ENCODE measurements at regions not wholly inside any gene's neighbourhood (a gene's known extent, or its start where the extent isn't known, plus 50 kb on each side); places are given as distances from the start of the nearest gene placed in this dataset.

DNA sequence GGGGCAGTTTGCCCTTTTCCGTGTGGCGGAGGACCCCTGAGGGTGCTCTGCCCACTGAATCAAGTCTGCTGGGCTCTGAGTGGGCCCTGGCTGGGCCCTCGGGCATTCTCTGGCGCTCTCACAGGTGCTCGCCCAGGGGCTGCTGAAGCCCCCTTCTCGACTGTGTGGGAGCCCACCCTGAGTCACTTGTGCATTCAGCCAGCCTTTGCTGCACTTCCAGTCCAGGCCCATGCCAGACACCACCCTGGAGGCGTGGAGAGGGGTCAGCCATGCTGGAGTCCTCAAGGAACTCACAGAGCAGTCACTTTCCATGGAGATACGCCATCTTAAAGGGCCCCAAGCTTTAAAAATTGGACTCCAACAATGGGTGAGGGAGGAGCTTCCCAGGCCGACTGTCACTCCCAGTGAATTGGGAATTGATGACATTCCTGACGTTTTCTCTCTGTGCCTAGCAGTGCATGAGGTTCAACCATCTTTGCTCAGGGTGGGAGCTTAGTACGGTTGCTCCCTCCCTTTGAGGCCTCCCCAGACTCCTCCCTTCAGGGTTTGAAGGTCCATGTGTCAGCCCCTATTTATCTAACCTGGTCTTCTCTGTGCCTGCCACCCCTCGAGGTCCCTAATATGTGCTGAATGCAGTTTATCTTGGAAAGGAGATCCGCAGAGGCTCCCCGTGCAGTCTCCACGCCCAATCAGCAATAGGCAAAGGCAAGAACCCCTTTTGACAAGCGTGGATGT lies 71.8 kb upstream of the HS6ST1 start:
- peaks cover 13% of the 10 kb centered on the region for H3K4me1 Mint-ChIP-seq (ENCODE audit: low read depth, unreplicated experiment)
- no peaks in the 10 kb centered on the region for H3K36me3 Mint-ChIP-seq (ENCODE audit: unreplicated experiment)
- peaks cover 11% of the 10 kb centered on the region for H3K9me3 Mint-ChIP-seq (ENCODE audit: unreplicated experiment)
- DNase-seq = no peak
- TF ChIP-seq, protein P1, sequence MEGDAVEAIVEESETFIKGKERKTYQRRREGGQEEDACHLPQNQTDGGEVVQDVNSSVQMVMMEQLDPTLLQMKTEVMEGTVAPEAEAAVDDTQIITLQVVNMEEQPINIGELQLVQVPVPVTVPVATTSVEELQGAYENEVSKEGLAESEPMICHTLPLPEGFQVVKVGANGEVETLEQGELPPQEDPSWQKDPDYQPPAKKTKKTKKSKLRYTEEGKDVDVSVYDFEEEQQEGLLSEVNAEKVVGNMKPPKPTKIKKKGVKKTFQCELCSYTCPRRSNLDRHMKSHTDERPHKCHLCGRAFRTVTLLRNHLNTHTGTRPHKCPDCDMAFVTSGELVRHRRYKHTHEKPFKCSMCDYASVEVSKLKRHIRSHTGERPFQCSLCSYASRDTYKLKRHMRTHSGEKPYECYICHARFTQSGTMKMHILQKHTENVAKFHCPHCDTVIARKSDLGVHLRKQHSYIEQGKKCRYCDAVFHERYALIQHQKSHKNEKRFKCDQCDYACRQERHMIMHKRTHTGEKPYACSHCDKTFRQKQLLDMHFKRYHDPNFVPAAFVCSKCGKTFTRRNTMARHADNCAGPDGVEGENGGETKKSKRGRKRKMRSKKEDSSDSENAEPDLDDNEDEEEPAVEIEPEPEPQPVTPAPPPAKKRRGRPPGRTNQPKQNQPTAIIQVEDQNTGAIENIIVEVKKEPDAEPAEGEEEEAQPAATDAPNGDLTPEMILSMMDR (IDR thresholded peaks at IDR 0.05; ENCODE audit: partially characterized antibody, unreplicated experiment) = no peak
- no peak overlapping the region for H3K27ac Mint-ChIP-seq (ENCODE audit: unreplicated experiment)
- no peak overlapping the region for H3K4me3 Mint-ChIP-seq (ENCODE audit: unreplicated experiment)
- no peaks in the 10 kb centered on the region for H3K27me3 Mint-ChIP-seq (ENCODE audit: unreplicated experiment)

DNA sequence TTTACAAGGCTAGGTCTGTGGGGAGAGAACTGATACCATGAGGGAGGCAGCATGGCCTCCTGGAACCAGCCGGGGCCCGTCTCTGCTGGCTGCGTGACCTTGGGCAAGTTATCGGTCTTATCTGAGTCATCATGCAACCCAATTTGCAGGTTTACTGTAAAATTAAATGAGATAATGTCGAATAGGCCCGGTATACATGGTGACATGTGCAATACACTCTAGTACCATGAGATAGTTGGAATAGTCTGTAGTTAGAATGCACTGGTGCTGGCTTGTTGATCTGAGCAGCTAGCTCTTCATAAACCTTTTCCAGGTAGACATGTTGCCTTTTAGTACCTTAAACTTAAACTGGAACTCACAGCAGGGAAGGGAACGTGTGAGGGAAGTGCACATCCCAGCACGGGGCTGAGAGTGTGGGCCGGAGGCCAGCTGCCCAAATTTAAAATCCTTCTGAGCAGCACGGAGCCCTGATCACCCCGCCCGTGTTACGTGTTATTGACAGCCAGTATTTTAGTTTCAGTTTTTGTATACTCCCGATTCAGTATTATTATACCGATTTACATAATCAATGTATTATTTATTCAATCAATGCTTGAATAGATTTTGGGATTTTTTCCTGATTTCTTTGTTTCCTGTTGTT lies 72.4 kb upstream of the HS6ST1 start:
- Mint-ChIP-seq H3K9me3 (ENCODE audit: unreplicated experiment) (peaks cover 7% of the 10 kb centered on the region), H3K27me3 (ENCODE audit: unreplicated experiment) (no peaks in the 10 kb centered on the region), H3K36me3 (ENCODE audit: unreplicated experiment) (no peaks in the 10 kb centered on the region), H3K4me1 (ENCODE audit: low read depth, unreplicated experiment) (peaks cover 13% of the 10 kb centered on the region), H3K27ac (ENCODE audit: unreplicated experiment) (no peak overlapping the region), H3K4me3 (ENCODE audit: unreplicated experiment) (no peak overlapping the region)
- no peak for DNase-seq
- TF ChIP-seq, protein P1 (IDR thresholded peaks at IDR 0.05; ENCODE audit: partially characterized antibody, unreplicated experiment) = no peak

DNA sequence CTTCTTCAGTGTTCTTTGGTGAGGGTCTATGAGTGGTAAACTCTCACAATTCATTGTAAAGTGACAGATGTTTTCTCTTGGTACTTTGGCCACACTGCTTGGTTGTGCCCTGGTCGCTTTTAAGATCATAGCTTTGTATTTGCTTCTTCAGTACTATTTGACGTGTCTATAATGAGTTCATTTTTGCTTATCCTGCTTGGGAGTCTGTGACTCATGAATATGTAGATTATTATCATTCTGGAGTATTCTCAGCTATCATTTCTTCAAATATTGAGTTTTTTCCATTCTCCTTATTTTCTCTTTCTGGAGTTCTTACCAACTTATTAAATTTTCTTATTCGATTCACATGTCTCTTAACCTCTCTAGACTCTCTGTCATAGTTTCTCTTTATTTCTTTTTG lies 73.0 kb upstream of the HS6ST1 start:
- peaks cover 2% of the 10 kb centered on the region for H3K27me3 Mint-ChIP-seq (ENCODE audit: unreplicated experiment)
- peaks cover 6% of the 10 kb centered on the region for H3K9me3 Mint-ChIP-seq (ENCODE audit: unreplicated experiment)
- TF ChIP-seq, protein P1 (IDR thresholded peaks at IDR 0.05; ENCODE audit: partially characterized antibody, unreplicated experiment) = no peak
- H3K36me3 Mint-ChIP-seq (ENCODE audit: unreplicated experiment) = no peaks in the 10 kb centered on the region
- no peak for DNase-seq
- peaks cover 18% of the 10 kb centered on the region for H3K4me1 Mint-ChIP-seq (ENCODE audit: low read depth, unreplicated experiment)
- no peak overlapping the region for H3K27ac Mint-ChIP-seq (ENCODE audit: unreplicated experiment)
- no peak overlapping the region for H3K4me3 Mint-ChIP-seq (ENCODE audit: unreplicated experiment)

DNA sequence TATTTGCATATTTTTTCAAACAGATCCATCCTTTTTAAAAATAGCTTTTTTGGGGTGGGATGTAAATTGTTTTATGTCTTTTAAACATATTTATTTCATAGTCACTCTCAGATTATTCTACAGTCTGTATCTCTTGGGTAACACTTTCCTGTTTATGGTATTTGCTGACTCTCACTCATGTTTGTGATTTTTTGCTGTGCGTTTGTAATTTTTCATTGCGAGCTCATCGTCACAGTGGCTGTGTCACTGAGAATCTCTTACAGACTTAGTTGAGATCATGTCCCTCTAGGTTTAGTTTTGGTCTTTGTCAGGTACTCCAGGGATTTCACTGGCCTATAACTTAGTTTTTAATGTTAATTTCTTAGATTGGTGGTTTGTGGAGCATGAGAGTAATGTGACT lies 73.5 kb upstream of the HS6ST1 start:
- Mint-ChIP-seq H3K27me3 (ENCODE audit: unreplicated experiment) (peaks cover 2% of the 10 kb centered on the region), H3K4me1 (ENCODE audit: low read depth, unreplicated experiment) (peaks cover 22% of the 10 kb centered on the region), H3K36me3 (ENCODE audit: unreplicated experiment) (no peaks in the 10 kb centered on the region), H3K27ac (ENCODE audit: unreplicated experiment) (no peak overlapping the region), H3K9me3 (ENCODE audit: unreplicated experiment) (peaks cover 4% of the 10 kb centered on the region), H3K4me3 (ENCODE audit: unreplicated experiment) (no peak overlapping the region)
- no peak for DNase-seq
- TF ChIP-seq, protein P1 (IDR thresholded peaks at IDR 0.05; ENCODE audit: partially characterized antibody, unreplicated experiment) = no peak

All from glutamatergic neuron (in vitro differentiated cells).